NCI-H524 (cell line): ENCODE measurements at regions not wholly inside any gene's neighbourhood (a gene's known extent, or its start where the extent isn't known, plus 50 kb on each side); places are given as distances from the start of the nearest gene placed in this dataset.

Source experiments
- DNase-seq, 2 experiments: peaks; one replicate each; lab custom pipeline; 2025; lab: John Stamatoyannopoulos, UW

DNA sequence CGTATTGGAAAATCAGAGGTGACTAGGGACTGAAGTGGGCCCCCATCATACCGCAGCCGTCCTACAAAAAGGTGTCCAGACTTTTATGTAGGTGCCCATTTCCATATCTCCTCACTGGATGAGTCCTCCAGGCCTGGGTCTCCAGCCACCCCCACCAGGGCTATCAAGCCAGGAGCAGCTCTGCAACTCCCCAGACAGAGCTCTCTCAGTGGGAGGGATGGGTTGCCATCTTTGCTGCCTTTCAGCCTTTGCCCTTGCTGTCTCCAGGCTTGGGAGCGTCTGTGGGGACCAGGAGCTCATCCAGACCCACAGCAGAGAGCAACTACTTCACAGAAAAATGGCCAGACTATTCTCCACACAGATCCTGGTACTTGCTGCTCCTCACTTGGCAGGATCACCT lies 802.7 kb upstream of the IGFBP3 start:
- DNase-seq, result no peak

DNA sequence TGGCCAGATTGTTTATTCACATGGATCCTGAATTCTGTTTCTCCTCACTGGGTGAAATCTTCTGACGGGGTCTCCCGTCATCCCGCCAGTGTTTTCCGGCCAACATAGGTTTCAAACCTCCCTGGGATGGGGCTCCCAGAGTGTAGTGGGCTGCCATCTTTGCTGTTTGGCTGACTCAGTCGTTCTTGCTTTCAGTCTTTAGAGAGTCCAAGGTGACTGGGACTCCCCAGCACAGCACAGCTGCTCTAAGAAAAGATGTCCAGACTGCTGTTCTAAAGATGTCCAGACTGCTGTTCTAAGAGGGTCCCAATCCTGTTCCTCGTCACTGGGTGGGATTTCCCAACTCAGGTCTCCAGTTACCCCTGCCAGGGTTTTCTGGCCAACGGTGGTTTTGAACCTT lies 801.9 kb upstream of the IGFBP3 start:
- DNase-seq, result no peak

DNA sequence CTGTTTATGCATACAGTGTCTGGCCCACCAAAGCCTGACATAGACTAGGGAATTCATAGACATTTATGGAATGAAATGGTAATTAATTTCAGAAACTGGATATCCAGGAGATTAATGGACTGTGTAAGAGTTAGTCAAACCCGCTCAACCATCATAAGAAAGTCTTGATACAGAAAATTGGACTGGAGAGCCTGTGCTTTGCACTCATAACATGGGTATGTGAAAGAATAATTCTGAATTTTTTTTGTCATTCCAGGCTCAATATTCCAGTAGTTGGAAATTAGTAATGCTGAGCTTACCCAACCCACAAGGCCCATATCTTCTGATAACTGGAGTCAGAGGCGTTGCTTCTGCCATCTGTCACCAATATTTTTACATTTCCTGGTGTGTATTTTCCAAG lies 799.7 kb upstream of the IGFBP3 start:
- no peak for DNase-seq

DNA sequence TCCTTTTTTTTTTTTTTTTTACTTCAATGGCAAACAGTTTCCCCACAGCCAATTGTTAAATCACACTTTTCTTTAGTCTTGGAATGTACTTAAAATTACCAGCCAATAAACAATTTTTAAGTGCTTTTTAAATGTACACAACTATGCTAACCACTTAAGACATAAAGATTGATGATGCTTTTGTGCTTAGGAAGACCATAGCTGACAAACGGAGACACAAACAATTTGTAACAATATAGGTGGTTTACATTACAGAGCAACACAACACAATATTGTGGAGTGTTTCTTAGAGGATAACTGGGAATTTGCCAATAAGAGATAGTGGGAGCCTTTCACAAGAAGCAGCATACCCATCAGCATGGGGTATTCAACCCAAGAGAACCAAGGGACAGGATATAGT lies 798.5 kb upstream of the IGFBP3 start:
- DNase-seq, result no peak

DNA sequence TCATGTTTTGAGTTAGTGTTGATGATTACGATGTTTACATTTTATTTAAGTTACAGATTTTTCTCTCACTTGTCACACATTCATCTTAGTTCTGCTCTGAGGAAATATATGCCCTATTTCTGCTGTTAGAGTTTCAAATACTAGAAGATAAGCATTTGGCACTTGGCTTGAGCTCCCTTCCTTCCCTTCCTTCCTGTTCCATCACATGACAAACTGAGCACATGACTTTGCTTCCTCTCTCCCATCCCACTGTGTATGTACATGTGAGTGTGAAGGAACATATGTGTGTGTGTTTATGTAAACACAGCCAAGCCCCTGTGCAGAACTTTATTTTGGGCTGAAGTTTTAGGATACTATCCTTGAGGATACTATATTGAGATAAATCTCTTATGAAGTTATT lies 795.9 kb upstream of the IGFBP3 start:
- no peak for DNase-seq

DNA sequence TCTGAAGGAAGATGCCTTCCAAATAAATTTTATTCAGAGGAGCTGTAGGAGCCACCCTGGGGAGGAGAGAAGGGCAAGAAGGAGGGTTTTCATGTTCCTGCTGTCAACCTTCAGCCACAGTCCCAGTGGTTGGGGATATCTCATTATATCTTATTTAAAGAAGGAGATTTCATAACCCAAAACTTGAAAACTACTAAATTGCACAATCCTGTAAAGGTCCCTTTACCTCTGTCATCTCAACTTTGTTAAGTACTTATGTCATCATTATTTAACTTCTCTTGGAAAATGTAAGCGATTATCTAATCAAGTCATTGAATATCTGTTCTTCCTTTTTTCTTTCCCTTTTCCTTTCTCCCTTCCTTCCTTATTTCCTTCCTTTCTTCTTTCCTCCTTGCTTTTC lies 794.5 kb upstream of the IGFBP3 start:
- DNase-seq, result no peak

DNA sequence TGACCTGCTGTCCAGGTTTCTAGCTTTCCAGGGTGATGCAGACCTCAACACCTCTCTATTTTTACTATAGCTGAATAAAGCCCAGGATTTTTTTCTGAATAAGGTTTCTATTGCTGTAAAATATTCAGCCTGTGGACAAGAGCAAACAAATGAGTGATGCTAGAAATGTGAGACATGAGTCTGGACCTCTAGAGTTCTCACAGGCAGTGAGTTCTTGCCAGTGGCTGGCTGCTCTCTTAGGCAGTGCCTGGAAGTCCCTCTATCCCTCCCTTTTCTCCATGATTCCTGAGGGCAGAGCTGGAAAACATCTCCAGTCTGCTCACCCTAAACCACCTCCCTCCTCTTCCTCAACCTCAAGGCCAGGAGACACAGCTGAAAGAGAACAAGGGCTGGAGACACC lies 793.8 kb upstream of the IGFBP3 start:
- no peak for DNase-seq

DNA sequence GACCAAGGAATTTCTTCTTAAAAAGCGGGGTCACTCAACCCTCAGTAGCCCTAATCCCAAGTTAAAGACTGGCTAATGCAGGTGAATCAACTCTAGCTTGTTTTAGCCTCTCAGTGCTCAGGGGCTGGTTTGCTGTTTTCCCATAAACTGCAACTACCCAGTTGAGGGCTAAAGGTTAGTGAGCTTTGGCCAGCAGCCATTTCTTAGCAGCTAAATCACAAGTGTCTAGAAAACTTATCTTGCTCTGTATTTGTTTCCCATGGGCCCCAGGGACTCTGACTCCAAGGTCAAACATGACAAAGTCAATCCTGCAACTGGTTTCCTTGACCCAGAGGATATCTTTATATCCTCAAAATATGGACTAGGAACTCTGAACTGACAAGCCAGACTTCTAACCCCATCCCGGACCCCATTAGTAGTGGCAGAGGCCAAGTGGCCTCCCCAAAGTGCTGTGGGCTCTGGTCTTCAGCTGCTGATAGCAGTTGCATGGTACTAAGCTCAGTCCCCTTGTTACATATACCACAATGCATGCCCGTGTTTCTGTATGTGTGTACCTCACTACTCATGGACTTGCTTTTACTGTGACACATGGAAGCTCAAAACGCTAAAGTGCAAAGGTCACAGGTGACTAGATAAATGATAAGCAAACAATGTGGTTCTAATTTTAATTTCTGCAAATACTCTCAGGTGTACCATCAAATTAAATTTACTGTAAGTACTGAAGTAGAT lies 793.0 kb upstream of the IGFBP3 start:
- no peak for DNase-seq

DNA sequence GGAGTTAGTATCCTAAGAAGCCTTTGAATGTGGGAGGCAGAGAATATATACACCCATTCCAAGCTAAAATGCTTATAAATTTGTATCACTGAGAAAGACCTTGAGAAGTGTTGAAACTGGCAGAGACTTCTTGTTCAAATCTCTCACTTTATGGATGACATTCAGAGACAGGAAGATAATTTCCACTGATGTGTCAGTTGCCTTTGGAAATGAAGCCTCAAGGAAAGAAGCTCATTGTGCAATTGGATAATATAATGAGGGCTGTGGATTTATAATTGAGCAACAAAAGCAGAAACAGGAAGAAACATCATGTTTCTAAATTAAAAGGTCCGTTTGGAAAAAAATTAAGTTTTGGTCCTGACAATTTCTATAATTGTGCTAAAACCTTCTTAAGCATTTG lies 789.9 kb upstream of the IGFBP3 start:
- DNase-seq, result no peak

DNA sequence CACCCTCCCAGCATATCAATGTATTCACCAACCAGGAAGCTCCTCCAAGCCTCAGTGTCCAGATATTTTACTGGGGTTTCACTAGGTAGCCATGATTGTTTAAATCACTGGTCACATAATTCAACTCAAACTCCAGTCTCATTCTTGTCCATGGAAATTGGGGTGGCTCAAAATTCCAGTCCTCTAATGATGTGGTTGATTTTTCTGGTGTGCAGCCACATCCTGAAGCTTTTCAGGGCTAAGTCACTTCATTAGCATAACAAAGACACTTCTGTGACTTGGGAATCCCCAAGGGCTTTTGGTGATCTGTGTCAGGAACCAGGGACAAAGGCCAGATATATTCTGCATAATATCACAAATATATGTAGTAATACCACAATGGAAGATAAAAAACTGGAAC lies 786.9 kb upstream of the IGFBP3 start:
- no peak for DNase-seq

DNA sequence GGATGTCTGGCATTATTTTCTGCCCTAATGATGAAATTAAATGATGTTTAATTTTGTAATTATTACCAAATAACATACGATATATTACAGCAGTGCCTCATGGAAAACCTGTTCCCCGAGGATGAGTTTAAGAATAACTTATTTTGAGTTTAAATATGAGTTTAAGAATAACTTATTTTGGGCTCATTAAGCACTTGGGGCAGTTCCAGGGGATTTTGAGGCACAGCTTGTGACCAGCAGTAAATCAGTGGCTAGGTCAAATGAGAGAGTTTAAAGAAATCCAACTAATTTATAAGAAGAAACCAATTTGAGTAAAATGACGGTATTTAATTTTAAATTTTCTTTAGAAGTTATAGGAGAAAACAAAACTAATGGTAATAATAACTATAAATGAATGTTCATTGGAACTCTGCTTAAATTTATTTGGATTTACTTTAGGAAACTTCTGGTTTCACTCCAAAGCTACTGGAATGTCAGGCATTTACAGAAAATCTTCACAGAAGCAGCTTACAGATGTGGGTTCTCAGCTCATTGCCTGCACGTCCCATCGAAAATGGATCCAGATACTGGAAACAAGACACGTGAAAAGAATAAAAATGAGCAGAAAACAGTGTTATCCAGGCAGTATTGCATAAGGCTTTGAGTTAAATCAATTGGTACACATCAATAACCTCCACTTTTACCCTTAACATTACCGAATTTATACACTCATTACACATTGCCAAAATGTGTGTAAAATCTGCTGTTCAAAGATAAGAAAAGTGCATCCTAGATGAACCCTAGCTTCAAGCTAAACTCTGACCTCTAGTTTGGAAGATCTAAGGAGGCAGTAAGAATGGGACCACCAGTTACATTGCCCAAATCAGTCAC lies 784.5 kb upstream of the IGFBP3 start:
- no peak for DNase-seq

DNA sequence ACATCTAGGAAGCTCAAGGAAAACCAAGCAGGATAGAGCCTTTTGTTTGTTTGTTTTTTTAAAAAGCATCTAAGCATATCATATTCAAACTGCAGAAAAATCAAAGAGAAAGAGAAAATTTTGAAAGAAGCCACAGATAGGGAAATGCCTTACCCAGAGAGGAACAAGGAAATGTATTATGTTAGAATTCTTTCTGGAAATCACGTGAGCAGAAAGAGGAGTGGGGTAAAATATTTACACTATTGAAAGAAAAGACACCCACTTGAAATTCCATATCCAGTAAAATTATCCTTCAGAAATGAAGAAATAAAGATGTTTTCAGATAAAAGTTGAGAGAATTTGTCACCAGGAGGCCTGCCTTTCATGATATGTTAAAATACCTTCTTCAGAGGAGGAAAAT lies 775.7 kb upstream of the IGFBP3 start:
- no peak for DNase-seq

DNA sequence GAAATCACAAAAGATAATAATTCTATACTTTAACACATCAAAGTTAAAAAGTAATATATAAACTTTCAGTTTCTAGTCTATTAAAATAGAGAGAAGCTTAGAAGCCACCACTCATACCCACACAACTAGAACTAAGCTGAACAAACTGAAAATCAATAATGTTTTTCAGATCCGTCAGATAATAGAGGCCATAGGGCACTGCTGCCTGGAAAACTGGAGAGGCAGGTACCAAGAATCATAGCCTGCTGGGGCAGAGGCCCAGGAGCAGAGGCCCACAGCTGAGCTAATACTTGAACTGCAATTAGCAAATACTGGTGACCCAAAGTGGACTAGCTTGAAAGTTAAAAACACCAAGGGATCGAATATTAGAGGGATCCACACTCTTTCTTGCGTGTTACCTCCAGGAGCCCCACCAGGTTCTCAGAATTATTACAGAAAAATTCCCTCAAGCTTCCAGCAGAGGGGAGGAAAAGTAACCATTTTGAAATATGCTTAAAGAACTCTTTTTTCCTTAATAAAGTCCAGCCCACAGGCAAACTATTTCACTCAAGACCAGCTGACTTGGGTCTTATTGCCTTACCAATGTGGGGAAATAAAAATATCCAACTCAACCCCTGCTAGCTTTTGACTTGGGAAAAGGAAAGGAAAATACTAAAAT lies 774.1 kb upstream of the IGFBP3 start:
- no peak for DNase-seq

DNA sequence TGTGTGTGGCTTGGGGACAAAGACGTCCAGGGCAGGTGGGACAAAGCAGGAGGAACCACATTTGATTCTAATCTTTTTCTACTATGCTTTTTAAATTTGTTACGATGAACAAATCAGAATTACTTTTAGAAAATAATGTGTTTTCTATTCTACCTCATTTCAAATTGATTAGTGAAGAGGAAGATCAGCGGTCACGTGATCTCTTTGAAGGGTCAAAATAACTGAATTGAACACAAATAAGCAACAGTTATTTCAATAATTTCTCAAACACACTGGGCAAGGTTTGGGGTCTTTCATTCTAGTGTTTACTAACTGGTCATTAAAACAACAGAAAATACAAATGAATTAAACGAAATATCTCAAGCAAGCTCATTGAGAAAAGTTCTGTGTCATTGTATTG lies 773.0 kb upstream of the IGFBP3 start:
- DNase-seq, result no peak

DNA sequence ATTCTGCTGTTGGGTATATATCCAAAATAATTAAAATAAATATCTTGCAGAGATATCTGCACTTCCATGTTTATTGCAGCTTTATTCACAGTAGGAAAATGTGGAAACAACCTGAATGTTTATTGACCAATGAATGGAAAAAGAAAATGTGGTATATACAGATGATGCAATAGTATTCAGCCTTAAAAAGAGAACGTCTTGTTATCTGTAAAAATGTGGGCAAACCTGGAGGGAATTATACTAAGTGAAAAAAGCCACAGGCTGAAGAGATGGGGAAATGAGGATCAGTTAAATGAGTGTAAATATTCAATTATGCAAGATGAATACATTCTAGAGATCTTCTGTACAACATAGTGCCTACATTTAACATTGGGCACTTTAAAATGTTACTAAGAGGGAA lies 766.1 kb upstream of the IGFBP3 start:
- DNase-seq, result no peak

DNA sequence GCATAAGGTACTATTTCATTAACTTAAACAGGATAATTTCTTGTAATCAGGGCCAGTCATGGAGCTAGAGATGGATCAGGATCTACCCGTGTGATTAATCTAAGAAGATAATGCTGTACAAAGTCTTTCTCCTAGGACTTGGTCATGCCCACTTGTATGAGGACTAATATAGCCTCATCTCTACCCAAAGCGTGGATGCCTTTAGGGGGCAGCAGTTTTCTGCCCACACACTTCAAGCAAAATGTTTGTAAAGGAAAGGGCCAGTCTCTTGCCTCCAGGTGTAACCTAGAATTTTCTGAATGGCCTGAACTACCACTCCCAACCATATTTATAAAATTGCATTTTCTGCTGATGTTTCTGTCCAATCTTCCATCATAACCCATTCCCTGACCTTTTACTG lies 764.0 kb upstream of the IGFBP3 start:
- DNase-seq, result no peak

DNA sequence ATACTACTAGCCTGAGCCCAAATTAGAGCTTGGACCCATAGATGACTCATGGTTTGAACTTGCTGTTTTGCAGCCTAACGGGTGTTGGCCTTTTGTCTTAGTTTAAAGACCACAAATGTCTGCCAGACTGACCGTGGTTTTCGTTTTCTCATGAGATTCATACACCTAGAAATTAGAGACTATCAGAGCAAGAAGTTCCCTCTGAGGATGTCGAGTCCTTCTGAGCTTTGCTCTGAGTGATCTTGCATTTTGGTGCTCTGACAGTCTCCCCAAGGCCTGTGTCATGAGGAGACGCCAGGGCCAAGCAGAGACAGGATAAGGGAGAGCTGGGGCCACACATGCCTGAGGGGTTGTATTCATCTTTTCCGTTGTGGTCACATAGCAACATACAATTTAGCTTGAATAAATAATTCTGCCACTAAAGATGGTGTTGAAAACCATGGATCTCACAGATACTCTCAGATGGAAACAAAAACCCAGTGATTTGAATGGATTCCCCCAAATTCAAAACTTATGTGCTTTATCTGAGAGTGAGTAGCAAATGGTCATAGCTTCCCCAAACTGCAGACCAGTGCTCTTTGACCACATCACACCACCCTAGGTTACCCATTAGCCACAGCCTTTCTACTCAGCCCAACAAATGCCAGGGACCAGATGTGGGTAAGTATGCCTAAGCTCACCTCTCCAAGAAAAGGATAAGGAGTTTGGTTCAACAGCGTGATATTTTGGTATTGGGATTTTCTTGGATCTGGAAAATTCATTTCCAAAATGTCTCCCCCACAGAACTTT lies 762.0 kb upstream of the IGFBP3 start:
- DNase-seq, result no peak

DNA sequence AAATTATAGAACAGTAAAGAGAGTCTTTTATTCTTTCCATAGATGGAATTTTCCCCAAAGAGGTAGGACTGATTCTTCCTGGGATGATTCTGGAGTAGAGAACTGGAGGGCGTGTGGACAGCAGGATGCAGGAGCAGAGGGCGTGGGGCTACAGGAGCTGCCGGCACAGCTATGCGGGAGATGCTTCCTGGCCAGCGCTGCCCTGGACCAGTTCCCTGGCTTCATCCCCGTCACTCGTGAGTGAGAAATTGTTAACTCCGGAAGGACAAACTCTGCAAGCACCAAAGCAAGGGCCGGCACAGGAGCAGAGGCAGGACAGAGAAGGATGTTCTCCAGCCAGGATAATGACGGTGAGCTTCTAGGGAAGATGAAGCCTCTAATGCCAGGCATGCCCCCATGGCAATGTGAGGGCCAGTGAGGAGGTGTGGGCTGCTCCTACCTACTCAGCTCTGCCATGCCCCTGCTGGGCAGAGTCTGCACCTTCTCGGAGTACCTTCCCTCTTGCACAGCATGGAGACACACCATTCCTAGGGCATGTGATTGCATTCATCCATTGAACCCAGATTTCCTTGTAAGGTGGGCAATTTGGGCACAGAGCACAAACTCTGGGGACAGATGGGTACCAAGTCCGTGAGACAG lies 760.9 kb upstream of the IGFBP3 start:
- DNase-seq, result no peak

DNA sequence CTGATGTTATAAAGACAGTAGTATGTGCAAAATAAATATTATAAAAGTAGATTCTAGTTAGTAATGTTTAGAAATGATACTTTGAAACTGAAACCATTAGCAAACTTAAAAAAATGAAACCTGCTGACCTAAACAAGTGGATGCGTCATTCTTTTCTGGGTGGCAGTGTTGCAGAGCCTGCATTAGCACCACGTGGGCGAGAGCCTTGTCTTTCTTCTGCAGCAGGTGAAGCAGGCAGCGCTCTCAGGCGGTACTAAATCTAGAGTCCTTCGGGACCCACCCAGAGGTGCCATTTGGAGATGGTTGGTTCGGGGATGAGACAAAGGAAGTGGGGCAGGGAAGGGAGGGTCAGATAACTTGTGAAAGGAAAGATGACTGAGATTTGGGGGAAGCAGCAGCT lies 759.1 kb upstream of the IGFBP3 start:
- no peak for DNase-seq

DNA sequence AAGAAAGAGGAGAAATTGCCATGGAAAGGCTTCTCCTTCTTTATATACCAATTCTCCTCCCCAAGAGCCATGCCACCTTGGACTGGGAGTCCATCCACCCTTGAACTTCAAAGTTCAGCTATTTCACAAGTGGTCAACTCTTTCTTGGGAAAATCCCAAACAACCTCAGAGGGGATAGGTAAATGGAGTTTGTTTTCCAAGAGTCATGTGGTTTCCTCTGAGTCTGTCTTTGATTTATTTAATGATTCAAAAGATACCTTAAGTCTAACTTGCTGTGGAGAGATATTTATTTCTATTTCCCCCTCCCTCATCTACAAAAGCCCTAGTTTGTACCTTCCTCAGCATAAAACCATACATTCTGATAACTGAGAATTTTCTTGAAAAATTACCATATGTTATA lies 758.6 kb upstream of the IGFBP3 start:
- DNase-seq, result no peak

DNA sequence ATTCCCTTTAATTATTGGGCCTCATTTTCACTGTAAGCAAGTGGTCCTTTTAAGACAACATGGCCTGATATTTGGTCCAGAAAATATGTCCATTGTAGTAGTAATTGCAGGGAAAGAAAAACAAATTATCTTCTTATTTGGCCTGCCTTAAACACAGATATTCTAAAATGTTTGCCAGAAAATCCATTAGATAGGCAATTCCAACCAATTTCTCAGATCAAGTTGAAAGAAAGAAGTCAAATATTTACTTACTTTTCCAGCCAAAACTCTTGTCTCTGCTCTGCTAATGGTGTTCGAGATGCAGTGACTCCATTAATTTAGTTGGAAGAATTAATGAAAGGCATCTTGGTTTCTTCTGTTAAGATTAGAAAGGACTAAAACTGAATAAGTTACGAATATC lies 757.3 kb upstream of the IGFBP3 start:
- no peak for DNase-seq

DNA sequence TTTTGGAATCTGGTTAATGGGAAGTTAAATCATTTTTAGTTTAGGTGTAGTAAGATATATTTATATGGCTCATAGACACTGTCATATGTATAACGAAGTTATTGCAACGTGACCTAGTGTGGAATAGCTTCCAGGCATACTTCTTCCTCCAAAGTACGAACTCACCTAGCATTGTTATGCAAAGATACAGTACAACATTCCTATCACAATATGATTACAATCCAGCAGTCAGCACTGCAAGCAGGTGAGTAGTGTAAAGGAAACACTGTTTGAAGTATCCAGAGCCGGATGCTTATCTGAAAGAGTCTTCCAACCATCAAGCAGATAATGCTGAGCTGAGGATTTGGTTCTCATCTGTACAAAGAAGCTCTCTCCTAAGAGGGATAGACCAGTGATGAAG lies 754.4 kb upstream of the IGFBP3 start:
- no peak for DNase-seq
